HG03103 (cell line): ENCODE measurements at regions not wholly inside any gene's neighbourhood (a gene's known extent, or its start where the extent isn't known, plus 50 kb on each side); places are given as distances from the start of the nearest gene placed in this dataset.
A peak's percentile ranks its signal among the peaks of the same experiment; 100 is the strongest.
"Not testable (repeated sequence)": the region's sequence is repeated elsewhere in the genome, so short reads cannot be mapped to it uniquely, and the experiment has no call there.

Experiments
- ATAC-seq: cut with Tn5 transposase; IDR thresholded peaks from one replicate; pipeline ENCODE4 v1.9.1; 2021; ENCODE audit warnings: low read depth; ENCODE audit not compliant: unreplicated experiment

DNA sequence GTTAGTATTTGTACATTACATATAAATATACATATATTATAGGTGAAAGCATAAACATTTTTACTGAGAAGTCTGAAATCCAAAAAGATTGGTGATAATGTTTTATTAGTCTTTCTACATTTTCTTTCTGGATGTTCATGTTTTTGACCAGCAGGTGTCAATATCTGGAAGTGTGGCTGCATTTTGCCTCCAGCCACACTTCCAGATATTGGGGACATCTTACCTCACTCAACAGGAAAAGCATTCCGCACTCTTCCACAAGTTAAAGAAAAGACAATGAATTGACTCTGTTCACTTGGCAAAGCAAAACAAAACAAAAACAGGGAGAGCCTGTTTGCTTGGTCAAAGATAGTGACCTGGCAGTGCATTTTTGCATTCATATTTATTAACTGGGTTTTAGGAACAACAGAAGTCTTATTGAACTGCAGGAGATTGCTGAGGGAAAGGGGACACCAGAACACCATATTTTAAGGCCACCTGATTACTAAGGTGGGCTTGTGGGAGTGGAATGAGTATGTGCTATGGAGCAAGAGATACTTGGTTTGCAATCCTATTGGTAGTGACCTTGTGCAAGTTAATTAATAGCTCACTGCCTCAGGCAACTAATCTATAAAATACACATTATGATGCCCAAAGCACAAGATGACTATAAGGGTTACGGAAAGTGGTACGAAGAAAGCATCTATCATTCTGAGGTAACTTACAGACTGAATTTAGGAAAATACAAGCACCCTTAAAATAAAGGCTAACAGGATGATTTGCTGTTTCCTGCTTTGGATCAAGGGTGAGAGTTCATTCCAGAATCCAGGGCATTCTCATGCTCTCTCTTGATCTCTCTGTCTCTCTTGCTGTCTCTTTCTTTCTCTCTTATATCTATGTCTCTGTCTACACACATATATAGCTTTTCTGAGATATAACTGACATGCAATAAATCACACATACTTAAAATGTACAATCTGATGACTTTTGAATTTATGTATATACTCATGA is 389.9 kb upstream of the EMCN start:
- ATAC-seq, result no peak

DNA sequence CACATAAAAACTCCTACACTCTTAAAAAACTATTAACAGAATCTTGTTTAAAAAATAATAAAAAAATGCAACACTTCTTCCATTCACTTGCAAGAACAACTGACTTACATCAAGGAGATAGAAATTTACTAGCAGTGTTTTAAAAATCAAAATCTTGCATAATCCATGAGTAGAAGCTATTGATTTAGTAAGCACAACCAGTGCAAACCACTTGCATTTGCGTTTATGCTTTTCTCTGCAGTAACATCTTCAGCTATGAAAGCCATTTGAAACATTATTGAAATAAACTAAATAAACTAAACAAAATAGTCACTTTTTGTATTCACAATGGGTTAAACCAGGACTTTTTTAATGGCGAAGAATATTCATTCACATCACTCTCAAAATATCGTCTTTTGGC is 389.2 kb upstream of the EMCN start:
- ATAC-seq, result no peak

DNA sequence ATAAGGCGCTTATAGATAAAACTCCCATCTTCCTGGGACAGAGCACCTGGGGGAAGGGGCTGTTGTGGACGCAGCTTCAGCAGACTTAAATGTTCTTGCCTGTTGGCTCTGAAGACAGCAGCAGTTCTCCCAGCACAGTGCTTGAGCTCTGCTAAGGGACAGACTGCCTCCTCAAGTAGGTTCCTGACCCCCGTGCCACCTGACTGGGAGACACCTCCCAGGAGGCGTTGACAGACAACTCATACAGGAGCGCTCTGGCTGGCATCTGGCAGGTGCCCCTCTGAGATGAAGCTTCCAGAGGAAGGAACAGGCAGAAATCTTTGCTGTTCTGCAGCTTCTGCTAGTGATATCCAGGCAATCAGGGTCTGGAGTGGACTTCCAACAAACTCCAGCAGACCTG is 383.1 kb upstream of the EMCN start:
- not testable (repeated sequence) for ATAC-seq

DNA sequence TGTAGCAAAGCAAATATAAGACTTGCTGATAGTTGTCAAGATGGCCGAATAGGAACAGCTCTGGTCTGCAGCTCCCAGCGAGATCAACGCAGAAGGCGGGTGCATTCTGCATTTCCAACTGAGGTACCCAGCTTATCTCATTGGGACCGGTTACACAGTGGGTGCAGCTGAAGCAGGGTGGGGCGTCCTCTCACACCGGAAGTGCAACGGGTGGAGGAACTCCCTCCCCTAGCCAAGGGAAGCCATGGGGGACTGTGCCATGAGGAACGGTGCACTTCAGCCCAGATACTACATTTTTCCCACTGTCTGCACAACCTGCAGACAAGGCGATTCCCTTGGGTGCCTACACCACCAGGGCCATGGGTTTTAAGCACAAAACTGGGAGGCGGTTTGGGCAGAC is 382.3 kb upstream of the EMCN start:
- ATAC-seq, result no peak

DNA sequence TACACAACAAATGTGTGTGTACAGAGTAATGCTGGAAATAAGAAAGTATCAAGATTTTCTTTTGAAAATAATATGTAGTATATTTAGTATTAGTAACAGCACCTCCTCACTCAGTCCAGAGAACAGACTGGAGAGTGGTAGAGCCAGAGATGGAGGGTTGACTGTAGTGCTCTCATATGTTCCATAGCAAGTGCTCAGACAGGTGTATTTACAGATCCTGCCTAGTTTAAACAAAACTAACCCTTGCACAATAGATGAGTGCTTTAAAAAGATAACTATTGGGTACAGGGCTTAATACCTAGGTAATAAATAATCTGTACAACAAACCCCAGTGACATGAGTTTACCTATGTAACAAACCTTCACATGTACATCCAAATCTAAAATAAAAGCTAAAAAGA is 381.0 kb upstream of the EMCN start:
- no peak for ATAC-seq

DNA sequence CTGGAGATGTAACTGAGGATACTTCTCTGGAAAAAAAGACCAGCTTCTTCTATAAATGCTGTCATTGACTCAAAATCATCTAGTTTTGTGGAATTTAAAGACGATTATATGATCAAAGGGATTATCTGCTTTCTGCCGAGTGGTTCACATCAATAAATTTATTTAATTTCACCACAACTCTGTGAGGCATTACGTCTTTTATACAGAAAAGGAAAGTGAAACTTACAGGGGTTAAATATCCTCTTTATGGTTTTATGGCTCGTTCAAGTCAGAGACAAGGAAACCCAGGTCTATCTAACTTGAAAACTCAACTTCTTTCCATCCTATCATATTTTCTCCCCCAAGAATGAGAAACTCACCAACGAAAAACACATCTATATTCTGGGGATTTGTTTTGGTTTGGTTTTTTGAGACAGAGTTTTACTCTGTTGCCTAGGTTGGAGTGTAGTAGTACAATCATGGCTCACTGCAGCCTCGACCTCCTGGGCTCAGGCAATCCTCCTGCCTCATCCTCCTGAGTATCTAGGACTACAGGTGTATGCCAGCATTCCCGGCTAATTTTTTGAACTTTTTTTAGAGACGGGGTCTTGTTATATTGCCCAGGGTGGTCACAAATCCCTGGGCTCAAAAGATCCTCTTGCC is 377.9 kb upstream of the EMCN start:
- peak; percentile 89 for ATAC-seq

DNA sequence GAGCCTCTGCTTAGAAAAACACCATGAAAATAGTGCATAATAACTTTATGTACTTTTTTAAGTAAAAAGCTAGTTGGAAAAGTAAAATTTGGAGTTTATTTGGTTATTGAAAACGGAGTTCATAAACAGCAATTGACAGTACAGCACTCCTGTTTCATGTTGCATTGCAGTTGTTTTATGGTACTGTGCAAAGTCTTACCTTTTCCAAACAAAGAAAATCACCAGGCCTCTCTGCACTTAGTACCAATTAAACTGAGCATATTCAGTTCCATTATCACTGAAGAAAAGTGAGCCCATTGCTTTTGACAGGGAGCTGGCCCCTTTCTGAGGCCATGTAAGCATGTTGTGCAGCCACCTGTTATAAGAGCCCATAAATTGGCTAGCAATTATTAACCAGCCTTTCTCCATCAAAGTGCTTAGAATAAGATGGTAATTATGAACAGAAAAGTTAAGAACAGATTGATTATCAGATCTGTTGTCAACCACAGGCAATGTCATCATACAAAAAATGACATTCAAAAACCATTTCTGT is 376.6 kb upstream of the EMCN start:
- ATAC-seq, result no peak

DNA sequence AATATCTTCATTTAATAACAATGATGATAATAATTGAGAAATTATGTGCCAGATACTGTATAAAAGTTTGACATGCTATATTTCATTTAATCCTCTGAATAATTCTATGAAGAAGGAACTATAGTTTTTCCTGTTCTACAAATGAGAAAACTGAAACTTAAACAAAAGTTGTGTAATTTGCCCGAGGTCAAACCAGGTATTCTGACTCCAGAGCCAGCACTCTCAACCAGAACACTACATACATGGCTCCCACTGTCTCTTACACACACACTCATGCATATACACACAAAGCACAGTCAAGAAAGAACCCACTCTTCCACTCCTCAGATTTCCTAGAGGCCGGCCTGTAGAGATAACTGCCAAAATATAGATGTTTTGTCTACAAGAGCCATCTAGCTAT is 374.0 kb upstream of the EMCN start:
- no peak for ATAC-seq

DNA sequence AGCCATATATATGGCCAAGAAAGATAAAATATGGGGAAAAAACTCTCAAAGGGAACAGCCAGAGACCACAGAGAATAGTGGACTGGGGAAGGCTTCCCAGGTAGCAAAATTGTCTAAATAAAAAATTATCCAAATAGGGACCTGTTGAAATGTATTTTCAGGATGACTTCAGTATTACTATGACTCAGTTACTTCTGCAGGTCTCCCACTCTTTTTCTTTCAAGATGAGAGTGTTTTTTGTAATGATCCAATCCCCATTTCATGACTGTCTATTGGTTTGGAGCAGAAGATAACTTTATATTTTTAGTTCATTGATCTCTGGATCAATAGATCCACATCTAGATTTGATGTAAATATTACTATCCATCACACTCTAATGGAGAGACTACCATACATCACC is 372.1 kb upstream of the EMCN start:
- no peak for ATAC-seq

DNA sequence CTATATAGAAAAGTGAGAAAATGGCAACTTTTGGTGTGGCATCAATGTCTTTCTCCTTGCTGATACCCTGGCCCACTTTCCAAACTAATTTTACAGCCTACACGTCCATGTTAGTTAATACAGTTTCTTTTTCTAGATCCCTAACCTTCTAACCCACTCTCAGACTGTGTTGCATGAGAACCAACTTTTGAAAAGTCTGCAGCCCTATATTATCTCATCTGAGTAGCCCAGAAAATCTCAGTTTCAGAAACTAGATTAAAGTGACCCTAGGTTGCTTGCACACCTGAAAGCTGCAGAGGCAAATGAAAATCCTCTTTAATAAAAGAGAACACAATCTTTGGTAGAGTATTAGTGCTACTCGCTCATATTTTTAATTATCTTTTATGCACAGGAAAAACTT is 371.6 kb upstream of the EMCN start:
- peak; percentile 76 for ATAC-seq

DNA sequence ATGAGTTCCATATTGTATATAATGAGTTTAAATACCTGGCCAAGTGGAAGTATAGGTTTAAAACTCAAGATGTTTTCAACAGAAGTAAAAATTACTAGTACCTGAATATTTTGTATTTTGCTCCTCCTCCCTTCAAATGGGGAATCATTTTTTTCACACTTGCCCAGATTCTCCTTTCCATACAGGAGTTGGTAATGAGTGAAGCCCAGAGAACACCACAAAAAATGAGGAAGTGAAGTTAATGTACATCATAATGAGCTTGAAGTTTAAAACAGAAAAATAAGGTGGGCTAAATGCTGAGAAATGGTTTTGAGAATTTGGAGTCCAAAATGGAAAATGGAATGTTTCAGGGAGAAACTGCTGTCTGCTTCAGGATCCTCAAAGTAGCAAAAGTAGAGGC is 364.8 kb upstream of the EMCN start:
- ATAC-seq, result no peak

DNA sequence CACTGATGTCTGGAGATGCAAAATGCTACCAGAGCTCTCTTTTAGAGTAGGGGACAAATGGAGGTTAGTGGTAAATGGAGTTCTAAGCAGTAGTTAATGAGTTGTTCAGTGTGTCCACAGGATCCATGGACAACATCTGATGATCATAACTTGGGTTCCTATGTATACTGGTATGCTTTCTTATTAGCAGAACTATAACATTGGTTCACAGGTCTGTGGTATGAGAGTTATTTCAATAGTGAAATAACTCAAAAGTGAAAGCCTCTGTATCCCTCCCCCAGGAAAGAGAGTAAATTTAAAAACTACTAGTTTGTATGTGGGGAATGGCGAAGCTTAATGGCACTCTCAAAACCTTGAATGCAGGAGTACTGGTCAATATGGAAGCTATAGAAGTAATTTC is 363.5 kb upstream of the EMCN start:
- no peak for ATAC-seq

DNA sequence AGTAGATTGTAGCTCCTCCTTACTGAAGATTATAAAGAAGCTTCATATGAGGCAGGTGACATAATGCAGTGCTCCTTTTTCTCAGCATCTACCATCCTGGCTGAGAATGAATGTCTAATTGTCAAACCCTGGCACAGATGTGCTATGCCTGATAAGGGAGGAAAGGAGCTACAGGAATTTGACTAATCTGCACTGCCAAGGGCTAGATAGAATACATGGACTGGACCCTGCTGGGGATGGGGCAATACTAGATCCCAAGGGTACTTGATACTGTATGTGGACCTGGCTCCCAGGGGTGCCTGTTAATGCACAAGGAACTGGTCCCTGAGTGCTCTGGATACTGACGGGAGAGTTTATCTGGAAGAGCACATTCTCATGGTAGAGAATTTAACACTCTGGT is 362.2 kb upstream of the EMCN start:
- no peak for ATAC-seq

DNA sequence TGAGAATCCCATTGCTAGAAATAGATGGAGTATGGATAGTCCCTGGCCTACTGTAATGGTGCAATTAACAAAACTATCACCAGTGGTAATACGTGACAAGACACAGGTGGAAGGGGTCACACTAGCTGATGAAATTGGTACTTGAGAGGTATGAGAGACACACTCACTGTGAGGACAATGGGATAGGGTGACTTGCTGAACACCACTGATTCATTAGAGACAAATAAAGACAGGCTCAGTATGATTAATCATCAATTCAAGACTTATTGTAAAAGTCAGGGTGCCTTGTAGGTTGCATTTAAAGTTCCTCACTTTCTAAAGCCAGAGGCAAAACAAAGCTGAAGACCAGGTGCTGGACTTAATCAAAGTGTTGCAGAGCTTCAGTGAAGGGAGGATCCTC is 361.6 kb upstream of the EMCN start:
- ATAC-seq, result no peak

DNA sequence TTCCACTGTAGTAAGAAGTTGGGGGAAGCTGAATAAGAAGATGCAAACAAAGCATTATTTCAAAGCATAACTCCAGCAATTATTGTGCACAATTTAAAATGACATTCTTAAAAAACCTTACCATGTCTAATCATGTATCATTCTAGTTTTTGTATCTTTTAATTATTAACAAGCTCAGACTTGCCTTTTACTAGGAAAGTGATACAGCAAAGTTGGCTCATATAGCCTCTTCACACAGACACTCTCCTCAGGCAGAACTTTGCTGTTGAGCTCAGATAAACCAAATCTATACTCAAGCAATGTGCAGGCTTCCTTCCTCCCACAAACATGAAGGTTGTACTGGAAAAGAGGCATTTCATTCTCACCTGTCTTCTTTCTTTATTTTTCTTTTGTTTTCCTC is 358.7 kb upstream of the EMCN start:
- ATAC-seq, result no peak

DNA sequence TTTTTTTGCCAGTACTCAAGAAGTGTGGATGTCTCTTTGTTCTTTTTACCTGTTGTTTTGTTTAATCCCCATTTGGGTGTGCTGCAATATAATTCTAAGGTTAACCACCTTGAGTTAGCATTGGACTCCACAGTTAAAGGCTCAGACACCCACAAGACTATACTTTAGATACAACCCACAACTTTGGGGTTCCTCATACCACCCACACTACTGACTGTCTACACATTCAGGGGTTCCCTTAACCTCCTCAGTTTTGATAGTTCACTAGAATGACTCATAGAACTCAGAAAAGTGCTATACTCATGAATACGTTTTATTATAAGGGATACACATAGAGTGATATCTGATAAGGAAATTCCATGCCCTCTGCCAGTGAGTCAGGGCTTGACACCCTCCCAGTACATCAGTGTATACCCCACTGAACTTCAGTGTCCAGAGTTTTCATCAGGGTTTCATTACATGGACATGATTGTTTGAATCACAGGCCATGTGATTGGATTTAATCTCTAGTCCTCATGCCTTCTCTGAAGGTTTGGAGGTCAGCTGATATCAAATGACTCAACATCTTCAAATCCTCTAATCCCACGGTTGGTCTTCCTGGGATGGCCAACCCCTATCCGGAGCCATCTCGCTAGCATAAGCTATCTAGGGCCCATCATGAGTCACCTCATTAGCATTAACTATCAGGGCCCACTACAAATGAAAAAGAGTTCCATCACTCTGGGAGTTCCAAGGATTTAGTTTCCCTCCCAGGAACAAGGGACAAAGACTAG is 357.7 kb upstream of the EMCN start:
- no peak for ATAC-seq

DNA sequence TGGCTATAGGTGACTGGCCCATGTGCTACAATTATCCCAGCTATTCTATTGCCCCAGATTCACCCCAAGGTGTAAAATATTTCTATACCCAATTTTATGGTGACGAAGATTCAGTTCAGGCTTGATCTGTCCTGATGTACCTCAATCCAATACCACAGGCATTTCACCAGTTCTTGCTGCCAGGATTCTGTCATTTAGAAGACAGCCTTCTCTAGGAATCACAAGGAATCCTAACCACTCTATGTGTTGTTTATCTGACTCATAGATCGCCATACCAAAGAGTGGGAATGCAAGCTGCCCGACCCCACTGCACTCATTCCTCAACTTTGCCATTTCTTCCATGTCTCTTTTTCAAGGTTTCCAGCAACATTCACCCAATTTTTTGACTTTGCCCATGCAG is 355.0 kb upstream of the EMCN start:
- ATAC-seq, result no peak

DNA sequence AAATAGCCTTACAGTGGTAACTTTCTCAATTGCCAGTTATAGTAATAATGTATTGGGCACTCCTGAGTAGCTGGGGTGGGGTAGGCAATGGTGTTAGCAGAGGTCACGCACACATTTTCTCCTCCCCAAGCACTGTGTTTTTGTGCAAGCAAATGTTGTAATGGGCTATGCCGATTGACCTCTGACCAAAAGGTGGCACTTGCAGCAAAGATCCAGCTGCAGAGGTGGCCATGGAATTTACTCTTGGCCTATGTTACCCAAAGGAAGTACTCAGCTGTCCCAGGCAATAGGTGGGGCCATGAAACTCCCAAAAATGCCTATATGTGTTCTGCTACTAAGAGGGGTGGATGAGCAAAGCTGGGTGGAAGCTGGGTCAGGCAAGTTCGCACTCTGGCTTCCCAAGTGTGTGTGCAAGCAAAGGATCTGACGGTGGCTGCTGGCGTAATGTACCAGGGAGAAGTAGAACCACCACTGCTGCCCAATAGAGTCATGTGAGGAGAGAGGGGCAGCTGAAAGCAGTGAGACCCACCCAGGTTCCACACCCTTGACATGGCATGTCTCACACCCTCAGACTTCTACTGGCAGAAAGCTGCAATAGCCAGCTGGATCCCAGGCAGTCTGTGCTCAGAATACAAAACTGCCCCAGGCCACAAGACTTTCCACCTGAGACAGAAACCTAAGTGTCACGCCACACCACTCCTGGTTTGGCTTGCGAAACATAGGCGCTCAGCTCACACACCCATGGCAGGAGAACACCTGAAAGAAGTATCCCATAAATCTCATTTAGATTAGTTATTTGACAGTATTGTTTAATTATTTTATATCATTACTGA is 353.3 kb upstream of the EMCN start:
- ATAC-seq, result no peak

DNA sequence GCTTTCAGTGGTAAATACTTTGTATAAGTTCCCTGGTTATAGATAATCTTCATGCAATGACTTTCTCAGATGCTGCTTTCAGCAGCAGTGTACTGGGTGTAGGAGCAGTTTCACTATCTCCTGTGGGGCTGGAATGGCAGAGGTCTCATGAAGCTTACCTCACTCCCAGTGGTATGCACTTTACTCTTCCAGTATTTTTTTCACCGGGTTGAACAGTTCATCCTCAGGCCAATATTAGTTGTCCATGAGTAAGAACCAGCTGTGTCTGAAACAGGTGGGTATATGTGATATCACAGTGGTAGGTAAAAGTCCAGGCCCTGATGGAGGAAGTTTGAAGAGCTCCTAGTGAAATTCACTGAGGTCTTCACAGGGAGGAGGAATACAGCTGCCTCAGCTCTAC is 351.5 kb upstream of the EMCN start:
- no peak for ATAC-seq

DNA sequence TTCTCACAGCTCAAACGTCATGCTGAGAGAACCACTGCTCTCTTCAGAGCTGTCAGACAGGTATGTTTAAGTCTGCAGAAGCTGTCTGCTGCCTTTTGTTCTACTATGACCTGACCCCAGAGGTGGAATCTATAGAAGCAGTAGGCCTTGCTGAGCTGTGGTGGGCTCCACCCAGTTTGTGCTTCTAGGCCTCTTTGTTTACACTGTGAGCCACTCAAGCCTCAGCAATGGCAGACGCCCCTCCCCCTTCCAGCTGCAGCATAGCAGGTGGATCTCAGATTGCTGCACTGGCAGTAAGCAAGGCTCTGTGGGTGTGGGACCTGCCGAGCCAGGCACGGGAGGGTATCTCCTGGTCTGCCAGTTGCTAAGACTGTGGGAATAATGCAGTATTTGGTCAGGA is 350.5 kb upstream of the EMCN start:
- ATAC-seq, result not testable (repeated sequence)
